Inferior parietal cortex (tissue), 1 donor: ENCODE measurements at regions not wholly inside any gene's neighbourhood (a gene's known extent, or its start where the extent isn't known, plus 50 kb on each side); places are given as distances from the start of the nearest gene placed in this dataset.
"Not testable (repeated sequence)": the region's sequence is repeated elsewhere in the genome, so short reads cannot be mapped to it uniquely, and the experiment has no call there.

Source experiments
- DNase-seq: peaks from one replicate; pipeline ENCODE4 v3.0.0-alpha.2; 2016; ENCODE audit errors: extremely low spot score

DNA sequence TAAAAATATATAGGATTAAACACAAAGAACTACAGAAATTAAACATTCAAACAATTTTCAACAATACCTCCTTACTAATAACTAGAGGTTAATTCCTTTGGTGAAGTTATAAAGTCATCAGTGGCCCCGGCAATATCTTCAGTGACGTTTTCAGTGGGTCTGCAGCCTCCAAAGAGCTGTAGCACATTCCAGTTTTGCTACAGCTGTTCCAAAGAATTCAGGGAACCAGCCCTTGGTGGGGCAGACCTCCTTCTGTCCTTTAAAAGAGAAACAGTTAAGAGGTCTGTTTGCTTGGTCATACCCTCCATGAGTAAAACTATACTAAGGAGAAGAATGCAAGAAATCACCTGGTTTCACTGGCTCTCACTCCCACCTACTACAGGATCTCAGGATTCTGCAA lies 99.2 kb upstream of the ZDHHC17 start:
- no peak for DNase-seq

DNA sequence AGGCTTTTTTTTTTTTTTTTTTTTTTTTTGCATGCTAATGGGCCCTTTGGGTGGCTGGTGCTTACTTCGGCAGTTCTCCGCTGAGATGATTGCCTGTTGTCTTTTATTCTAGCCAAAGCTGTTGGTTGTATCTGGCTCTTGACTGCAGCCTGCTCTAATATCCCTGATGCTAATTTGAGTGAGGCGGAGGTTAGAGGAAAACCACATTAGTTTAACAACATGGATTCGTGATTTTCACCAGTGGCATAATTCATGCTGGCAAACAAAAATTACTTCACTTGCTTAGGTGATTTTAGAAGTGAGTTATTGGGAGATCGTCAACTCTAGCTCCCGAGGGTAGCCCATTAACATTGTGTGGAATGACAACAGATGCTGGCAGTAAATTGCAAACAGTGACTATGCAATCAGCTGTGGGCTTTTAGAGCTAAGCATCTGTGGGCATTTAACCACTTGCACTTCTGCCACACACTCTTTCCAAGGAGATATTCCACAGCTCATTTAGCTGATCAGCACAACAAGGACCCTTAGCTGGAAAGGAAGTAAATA lies 97.6 kb upstream of the ZDHHC17 start:
- DNase-seq = no peak

DNA sequence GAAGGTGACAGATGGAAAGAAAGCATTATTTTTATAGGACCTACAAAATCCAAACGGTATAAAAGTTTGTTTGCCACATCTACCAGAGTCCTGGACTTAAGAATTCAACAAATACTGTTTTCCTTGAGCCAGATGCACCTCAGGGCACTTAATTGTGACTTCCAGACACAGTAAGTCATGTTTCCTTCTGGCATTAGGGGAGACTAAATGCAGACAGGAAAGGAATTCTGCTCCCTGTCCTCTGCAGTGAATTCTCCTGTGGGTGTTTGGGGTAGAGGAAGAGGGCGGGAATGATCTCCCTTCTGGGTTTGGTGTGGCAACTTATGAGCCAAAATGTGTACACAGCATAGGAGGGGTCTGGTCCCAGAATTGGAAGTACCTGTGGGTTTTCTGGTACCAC lies 93.9 kb upstream of the ZDHHC17 start:
- no peak for DNase-seq

DNA sequence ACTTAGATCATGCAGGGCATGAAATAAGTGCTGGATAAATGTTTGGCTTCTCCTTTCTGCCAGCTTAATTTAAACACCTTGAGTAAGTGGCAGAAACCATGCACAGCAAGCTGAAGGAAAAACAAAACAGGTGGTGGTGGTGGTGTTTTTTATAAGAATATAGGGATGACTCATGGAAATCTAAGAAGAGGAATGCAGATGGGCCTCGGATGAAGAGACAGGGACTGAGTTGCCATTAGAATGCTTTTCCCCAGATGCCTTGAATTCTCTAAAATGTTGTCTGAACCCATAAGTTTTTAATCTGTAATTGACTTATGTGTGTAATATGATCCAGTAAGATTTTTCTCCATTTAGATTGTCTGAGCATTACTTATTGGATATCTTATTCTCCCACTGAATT lies 93.1 kb upstream of the ZDHHC17 start:
- DNase-seq = no peak

DNA sequence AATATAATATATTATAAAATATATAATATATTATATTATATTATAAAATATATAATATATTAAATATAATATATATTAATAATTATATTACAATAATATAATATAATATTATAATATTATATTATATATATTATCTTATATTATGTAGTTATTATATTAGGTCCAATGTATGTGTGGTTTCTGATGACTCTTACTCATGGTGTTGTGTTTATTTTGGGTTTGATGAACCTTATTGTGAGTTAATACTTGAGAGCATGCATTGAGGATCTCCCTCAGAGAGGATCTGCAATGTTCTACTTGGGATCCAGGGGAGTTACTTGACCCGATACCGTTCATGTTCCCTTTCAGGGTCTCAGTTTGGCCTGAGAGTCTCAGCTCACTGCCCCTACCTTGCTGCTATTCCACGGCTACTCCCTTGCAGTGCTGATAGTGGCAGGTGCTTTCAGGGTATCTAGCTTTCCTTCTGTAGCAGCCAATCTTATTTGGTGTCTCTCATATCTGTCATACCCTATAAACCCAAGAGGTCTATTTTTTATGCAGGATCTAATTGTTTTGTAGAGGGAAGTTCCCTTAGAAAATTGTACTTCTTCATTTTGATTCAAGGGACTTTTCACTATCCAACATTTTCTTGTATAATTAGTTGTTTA lies 89.1 kb upstream of the ZDHHC17 start:
- no peak for DNase-seq

DNA sequence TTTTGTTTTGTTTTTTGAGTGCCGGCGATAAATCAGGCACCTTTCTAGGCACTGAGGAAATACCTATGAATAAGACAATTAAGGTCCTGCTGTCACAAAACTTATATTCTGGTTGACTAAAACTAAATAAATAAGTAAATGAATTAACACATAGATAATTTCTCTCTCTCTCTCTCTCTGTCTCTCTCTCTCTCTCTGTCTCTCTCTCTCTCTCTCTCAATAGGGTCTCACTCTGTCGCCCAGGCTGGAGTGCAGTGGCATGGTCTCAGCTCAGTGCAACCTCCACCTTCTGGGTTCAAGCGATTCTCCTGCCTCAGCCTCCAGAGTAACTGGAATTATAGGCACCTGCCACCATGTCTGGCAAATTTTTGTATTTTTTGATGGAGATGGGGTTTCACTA lies 87.7 kb upstream of the ZDHHC17 start:
- DNase-seq = not testable (repeated sequence)

DNA sequence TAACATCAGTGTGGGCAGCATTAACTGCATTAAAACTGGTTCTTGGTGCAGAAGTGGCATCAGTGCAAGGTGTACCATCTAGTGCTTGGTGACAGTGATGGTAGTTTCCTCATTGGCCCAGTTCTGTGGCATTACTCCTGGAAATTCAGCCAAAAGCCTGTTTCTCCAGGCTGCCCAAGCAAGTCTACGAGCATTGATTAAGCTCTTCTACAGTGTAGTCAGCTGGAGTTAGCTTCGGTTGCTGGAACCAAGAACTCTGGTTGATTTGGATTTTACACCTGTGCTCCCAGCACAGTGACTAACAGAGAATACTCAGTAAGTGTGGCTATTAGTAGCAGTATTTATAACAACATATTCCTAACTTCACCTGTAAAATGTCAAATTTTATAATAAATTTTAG lies 84.9 kb upstream of the ZDHHC17 start:
- DNase-seq = no peak

DNA sequence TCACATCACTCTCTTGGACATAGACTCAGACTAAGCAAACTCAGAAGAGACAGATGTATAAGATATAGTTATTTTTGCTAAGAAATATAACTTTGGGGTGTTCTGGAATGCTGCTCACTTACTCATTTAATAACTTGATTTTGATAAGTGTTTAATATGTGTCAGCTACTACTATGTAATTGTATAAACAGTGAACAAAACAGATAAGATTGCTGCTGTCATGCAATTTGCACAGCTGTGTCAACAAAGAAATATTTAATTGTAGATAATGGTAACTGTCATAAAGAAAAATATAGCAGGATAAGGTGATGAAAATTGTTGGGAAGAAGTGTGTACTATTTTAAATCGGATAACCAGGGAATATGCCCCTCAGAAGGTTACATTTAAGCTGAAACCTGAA lies 84.1 kb upstream of the ZDHHC17 start:
- no peak for DNase-seq

DNA sequence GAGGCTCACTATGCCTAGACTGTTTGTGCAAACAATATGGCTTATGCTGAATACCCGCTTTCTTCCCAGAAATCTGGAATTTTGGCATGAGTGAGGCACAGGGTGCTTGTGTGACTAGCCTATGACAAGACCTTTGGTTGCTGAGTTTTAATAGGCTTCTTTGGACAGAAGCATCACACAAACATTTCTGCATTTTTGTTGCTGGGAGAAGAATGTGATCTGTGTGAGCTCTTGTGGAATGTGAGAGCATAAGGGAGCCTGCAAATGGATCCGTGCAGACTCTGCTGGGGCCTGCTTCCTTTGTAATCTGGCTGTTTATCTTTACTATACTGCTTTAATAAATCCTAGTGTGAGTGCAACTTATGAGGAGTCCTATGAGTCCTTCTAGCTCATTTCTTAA lies 83.0 kb upstream of the ZDHHC17 start:
- DNase-seq = no peak

DNA sequence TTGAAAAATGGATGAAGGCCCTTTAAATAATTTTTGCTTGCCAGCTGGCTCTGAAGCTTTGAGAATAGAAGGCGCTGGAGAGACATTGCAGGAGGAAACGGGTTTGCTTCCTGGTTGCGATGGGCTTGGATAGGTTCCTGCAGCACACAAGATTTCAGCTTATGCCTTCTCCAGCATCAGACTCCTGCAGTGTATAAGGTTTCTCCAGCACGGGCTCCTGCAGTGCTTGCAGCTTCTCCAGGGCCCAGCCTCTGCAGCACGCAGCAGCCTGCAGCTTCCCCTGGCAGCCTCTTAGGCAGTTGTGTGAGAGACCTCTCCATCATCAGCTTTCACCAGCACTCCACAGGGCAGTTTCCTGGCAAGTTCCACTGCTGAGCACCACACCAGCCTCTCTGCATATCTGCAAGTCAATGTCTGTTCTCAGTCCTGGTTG lies 78.7 kb upstream of the ZDHHC17 start:
- DNase-seq = peak; percentile 57

DNA sequence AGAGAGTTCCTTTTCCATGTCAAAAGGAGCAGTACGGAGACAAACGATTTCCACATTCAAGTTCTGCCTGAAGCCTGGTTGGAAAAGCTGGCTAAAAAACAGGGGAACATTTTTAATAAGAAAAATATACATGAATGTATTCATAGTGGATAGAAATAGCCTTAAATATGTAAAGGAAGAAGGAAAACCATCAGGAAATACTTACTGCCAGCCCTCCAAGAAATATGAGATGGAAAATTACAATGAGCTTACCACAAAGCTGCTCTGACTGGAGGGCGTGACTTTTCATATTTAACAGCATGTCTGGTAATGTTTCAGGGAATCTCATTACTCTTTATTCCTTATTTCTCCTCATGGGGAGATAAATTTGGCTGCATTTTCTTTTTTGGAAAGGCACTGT lies 75.9 kb upstream of the ZDHHC17 start:
- no peak for DNase-seq

DNA sequence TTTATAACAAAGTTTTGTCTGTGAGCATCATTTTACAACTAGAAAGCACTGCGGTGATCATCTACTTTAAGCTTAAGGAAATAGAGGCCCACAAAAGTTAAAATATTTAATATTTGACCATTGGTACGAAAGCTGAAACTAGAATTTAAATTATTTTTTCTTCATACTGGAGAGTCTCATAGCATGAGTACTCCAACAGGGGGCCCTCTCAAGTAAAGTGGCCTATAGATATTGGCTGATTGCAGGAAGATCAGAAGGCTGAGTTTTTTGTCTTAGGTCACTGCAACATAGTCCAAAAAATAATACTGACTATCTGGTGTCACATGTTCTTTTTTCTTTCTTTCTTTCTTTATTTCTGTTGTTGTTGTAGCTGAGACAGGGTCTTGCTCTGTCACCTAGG lies 75.3 kb upstream of the ZDHHC17 start:
- DNase-seq = no peak

DNA sequence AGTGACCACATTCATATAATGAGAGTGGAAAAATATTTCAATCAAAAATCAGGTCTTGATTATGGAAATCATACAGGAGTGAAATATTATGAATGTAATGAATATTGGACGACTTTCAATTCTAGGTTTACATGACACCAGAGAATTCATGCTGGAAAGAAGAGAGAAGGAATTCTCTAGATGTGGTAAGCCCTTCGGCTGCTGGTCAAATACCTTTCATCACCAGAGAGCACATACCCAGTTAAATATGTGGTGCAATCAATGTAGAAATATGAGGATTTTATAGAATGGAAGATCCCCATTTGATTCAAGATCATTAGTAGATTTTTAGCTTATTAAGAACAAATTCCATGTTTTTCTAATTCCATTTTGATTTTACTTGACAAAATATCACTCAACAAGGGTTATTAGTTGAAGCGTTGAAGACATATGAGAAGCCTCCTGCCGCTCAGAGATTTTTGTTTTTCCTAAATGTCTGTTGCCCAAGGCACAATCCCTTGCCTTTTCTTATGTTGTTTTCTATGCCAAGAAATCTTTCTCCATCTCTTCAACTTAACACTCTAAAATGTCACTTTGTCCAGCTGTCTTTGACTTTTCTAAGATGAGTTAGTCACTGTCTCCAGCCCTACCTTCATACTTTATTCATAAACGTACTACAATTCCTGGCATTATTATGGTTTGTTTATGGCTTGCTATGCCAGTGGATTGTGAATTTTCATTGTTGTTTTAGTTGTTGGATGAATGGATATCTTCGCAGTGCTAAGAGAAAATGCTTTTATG lies 72.8 kb upstream of the ZDHHC17 start:
- no peak for DNase-seq

DNA sequence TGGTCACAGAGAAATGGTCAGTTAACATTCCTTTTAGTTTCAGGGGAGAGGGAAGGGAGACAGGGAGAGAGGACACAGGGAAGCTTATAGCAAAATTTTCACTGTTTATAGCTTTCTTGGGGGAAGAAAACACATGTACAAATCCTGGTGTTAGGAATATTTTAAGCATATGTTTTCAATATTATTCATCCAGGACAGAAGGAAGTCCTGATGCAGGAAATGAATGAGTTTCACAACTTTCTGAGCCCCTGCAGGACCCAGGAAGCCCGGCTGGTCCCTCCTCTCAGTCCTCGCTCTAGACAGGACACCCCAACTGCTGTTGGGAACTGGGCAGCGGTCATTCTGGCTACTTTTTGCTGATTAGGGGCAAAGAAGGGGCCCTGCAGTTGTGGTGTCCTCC lies 71.1 kb upstream of the ZDHHC17 start:
- no peak for DNase-seq

DNA sequence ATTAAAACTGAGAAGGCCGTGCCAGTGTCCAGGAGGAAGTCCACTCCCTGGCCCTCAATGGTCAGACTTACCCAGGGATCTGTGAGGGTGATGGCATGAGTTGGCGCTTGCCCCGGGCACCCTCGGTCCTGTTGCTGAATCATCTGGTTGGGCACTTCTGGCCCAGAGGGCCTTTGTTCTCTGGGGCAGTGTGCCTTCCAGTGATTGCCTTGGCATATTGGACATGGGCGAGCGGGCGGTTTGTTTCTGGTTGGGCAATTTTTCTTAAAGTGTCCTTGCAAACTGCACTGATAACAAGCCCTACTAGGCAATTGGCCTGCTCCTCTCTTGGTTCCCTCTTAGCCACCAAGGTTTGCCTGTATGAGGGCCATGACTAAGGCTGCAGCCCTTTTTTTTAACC lies 69.5 kb upstream of the ZDHHC17 start:
- DNase-seq = no peak

DNA sequence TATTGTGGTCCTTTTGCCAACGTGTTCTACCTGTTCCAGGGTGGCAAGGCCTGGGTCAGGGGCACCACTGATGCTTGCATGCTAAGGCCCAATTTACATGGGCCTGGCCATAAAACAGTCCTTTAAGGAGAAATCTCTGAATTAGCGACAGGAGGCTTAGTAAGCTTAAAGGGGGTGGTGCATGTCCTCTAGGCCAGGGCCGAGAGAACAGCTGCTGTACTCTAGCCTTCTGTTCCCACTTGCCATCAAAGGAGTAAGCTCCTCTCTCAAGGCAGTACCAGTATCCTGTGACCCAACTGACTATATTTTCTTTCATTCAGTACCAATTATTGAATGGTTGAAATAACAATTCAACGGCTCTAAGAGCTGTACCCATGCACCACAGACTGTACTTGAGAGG lies 67.7 kb upstream of the ZDHHC17 start:
- no peak for DNase-seq

DNA sequence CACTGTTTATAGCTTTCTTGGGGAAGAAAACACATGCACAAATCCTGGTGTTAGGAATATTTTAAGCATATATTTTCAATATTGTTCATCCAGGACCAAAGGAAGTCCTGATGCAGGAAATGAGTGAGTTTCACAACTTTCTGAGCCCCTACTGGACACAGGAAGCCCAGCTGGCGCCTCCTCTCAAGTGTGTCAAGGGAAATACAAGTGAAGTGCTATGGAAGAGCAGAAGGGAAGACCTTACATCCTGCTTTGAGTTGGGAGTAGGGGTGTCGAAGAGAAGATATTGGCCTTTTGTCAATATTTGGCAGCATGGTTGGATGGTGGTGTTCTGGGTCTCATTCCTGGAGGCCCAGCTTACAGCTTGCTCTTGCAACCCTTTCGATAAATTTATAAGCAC lies 66.1 kb upstream of the ZDHHC17 start:
- no peak for DNase-seq

DNA sequence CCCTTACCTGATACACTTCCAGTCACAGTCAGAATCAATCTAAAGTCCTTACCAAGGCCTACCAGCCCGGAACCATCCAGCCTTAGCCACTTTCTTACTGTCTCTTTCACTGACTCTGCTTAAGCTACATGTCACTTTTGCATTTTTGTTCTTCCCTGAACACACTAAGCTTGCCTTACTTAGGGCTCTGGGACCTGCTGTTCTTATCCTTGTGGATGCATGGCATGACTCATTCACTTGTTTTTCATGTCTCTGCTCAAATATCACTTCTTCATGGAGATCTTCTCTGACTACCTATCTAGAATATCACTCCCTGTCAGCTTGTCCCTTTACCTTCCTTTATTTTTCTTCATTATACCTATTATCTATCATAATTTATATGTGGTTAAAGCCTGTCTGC lies 65.6 kb upstream of the ZDHHC17 start:
- DNase-seq = peak; percentile 42

DNA sequence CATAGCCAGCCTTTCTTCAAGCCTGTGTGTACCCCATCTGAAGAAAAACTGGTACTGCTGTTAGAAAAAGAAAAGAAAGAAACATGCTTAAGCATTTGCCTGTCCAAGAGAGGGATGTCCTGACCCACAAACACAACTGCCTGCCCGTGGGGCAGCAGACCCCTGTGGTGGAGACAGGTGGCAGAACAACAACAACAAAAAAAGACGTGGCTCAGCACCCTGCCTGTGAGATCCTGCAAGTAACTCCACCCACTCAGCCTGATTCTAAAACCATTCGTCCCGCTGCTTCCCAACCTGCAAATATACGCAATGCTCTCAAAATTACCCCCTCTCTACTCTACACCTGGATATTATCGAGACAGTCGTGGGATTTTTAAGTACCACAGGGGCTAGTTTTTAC lies 64.9 kb upstream of the ZDHHC17 start:
- no peak for DNase-seq

DNA sequence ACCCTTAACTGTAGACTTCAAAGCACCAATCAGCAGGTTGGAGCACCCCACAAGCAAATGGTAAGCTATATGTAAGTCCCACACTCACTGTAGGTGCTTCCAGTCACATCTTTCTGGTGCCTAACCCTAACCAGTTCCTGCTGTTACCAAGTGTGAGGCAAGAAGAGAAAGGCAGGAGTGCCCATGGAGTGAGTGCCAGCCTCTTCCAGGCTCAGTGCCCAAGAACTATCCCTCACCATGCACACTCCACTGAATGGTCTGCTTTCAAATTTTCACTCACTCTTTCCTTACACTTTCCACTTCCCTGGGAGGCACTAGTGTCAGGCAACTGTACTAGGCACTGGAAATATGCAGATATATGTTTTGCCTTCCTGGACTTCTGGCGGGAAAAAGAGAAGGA lies 62.2 kb upstream of the ZDHHC17 start:
- no peak for DNase-seq

DNA sequence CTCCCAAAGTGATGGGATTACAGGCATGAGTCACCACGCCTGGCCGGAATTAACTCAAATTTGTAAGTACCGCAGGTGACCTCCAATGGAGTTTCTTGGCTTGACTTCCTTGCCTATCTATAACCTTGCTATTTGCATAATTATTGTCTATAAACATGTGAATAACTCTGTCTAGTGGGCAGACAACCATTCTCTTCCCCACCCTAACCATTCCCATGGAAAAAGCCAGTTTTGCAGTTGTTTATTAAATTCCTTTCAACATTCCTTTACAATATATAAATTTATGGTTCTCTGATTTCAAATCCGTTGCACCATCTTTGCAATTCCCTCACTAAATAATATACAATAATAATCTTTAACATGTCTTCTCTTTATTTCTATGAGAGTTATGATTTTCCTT lies 61.0 kb upstream of the ZDHHC17 start:
- no peak for DNase-seq

DNA sequence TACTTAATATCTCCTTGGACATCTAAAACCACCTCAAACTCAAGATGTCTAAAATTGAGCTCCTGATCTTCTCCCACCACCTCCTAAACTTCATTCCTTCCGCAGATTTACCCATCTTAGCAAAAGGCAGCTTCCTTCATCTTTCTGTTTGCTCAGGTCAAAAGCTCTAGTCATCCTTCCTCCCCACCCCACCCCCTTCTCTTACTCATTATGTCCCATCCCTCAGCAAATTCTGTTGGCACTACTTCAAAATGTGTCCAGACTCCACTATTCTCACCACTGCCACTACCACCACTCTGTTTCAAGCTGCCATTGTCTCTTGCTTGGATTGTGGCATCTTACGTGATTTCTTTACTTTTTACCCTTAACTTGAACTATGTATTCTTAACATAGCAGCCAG lies 59.2 kb upstream of the ZDHHC17 start:
- DNase-seq = no peak

DNA sequence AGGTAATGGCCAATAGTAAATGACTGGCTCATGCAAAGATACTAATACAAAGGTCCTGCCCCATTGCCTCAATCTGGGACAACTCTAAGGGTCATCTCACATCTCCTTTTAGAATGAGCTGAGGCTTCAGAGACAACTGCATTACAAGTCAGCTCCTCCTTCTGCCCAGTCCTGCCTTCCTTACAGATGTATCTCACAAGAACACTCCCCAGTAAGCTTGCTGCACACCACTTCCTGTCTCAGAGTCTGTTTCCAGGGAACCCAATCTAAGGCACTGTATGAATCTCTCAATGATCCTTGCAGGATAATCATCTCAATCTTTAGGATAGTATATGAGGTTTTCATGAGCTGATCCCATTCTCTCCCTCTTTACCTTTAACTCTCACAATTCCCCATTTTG lies 57.8 kb upstream of the ZDHHC17 start:
- no peak for DNase-seq
